ENCODE measurements at regions not wholly inside any gene's neighbourhood (a gene's known extent, or its start where the extent isn't known, plus 50 kb on each side); places are given as distances from the start of the nearest gene placed in this dataset.

- no peak overlapping the region for H3K4ac ChIP-seq (ENCODE audit: low read depth, low read length)
- no CpG with 5 or more reads among the region's 3 CpGs for WGBS (ENCODE audit: extremely low coverage, insufficient read length, low lambda C conversion rate)
- H3K23ac ChIP-seq (ENCODE audit: insufficient read length, low read depth, low read length), result no peak overlapping the region
- H3K9me3 ChIP-seq (ENCODE audit: control insufficient read depth, low read depth, low read length), result no peaks in the 10 kb centered on the region
- no peaks in the 10 kb centered on the region for H3K23me2 ChIP-seq (ENCODE audit: insufficient read length, low read depth, low read length, poor library complexity, severe bottlenecking)
- Mint-ChIP-seq H3K27me3 (ENCODE audit: low read depth) (no peaks in the 10 kb centered on the region; the same call in 1 of the 2 replicates), H3K36me3 (ENCODE audit: insufficient read depth in 1 of 3, low read depth in 3 of 3) (no peaks in the 10 kb centered on the region; a peak in 3 of 7 replicates), H3K4me3 (no peak overlapping the region), H3K9me3 (peaks cover 3 to 17% of the 10 kb centered on the region in 2 experiments; a peak in 4 of 5 replicates), H3K4me1 (no peaks in the 10 kb centered on the region), H3K27ac (no peak overlapping the region)
- no peak overlapping the region for H3K4me2 ChIP-seq (ENCODE audit: insufficient read depth, insufficient read length, low read length)
- H4K5ac ChIP-seq (ENCODE audit: insufficient read length, low read depth, low read length), result no peak overlapping the region
- H2AFZ ChIP-seq (ENCODE audit: low read length), result no peak overlapping the region
- H3K14ac ChIP-seq (ENCODE audit: insufficient read depth, low read length), result no peak overlapping the region; the same call in 1 of the 2 replicates
- H4K8ac ChIP-seq (replicated peaks; ENCODE audit: insufficient read length, low read depth, low read length), result no peak overlapping the region
- H2BK5ac ChIP-seq (ENCODE audit: insufficient read length, low read length), result no peak overlapping the region
- no peak overlapping the region for H2BK15ac ChIP-seq (ENCODE audit: low read depth, low read length)
- no peaks in the 10 kb centered on the region for H4K20me1 ChIP-seq (ENCODE audit: control insufficient read depth, insufficient read depth, insufficient read length)
- no peaks in the 10 kb centered on the region for H3K79me1 ChIP-seq (ENCODE audit: insufficient read depth, low read depth, low read length, poor library complexity, severe bottlenecking)
- H2BK120ac ChIP-seq (ENCODE audit: low read depth, low read length, poor library complexity, severe bottlenecking), result no peak overlapping the region
- H2AK5ac ChIP-seq (ENCODE audit: insufficient read length, low read length), result no peak overlapping the region
- TF ChIP-seq CTCF (conservative IDR thresholded peaks at IDR 0.05), result no peak
- no peak overlapping the region for H2BK12ac ChIP-seq (ENCODE audit: insufficient read length, low read depth, low read length)
- no peak overlapping the region for H3K9ac ChIP-seq (ENCODE audit: extremely low read depth, insufficient read length, low read length)
- H3K56ac ChIP-seq (ENCODE audit: insufficient read length, low read depth, low read length), result no peak overlapping the region
- DNase-seq, result no peak
- no peak overlapping the region for H3K18ac ChIP-seq (ENCODE audit: insufficient read length, low read depth, low read length)
- H3K27ac ChIP-seq (ENCODE audit: insufficient read length, low read depth, low read length), result no peak overlapping the region
- H3T11ph ChIP-seq (ENCODE audit: low read length), result no peak overlapping the region
- no peaks in the 10 kb centered on the region for H3K27me3 ChIP-seq (ENCODE audit: insufficient read depth, low read length)
- H2BK20ac ChIP-seq (ENCODE audit: low read depth, low read length, poor library complexity, severe bottlenecking), result no peak overlapping the region
- H4K91ac ChIP-seq (ENCODE audit: insufficient read length, low read depth, low read length), result no peak overlapping the region
- H3K4me1 ChIP-seq (ENCODE audit: insufficient read depth, low read length), result no peaks in the 10 kb centered on the region
- no peaks in the 10 kb centered on the region for H3K79me2 ChIP-seq (ENCODE audit: insufficient read depth, low read length)
These were observed 911.8 kb downstream of the EPHA7 start for GRCh38 chr6:92507552-92507951.

Data from H9 (cell line).